ENCODE measurements at regions not wholly inside any gene's neighbourhood (a gene's known extent, or its start where the extent isn't known, plus 50 kb on each side); places are given as distances from the start of the nearest gene placed in this dataset.

GRCh38 chr18:75128051-75128605, 80.8 kb downstream of the PTGR3 start:
- TF ChIP-seq POLR2AphosphoS5 (IDR thresholded peaks at IDR 0.05; ENCODE audit: borderline replicate concordance, low read depth, low read length) (no peak), EZH2 (IDR thresholded peaks at IDR 0.05) (no peak), FOXP2 (optimal IDR thresholded peaks at IDR 0.05; ENCODE audit: control extremely low read depth, extremely low read length, insufficient read depth) (no peak)
